PC-9 (cell line): ENCODE measurements at regions not wholly inside any gene's neighbourhood (a gene's known extent, or its start where the extent isn't known, plus 50 kb on each side); places are given as distances from the start of the nearest gene placed in this dataset.

Experiments
- BruUV-seq: library from RNA; stranded (reverse); fragments of 400-500 nt; replicated peaks from 2 replicates; lab custom pipeline; 2021; lab: Mats Ljungman, UMichigan
- CTCF ChIA-PET: fragments of 300-600 bp; sonication (Branson Sonifier 250); formaldehyde crosslinking; loops from one replicate; lab custom pipeline; 2022; ENCODE audit warnings: antibody characterized with exemption; lab: Charles Lee
- POLR2A ChIA-PET: fragments of 300-600 bp; sonication (Branson Sonifier 250); formaldehyde crosslinking; loops from one replicate; lab custom pipeline; 2022; ENCODE audit warnings: antibody characterized with exemption; ENCODE audit not compliant: unreplicated experiment; lab: Charles Lee
- DNase-seq, 2 experiments: peaks; one replicate each; pipeline versions ENCODE4 v3.0.0 to v3.0.0-alpha.2; 2015 to 2022; ENCODE audit warnings: mixed read lengths in 1 of 2
- H2AFZ ChIP-seq: fragments of 200-600 bp; sonication (generic); 2 replicates; pipeline ENCODE4 v1.8.1; 2017; ENCODE audit warnings: antibody characterized with exemption
- H3F3A ChIP-seq: fragments of 200-600 bp; sonication (generic); 2 replicates; pipeline ENCODE4 v1.8.1; 2017; ENCODE audit warnings: antibody characterized with exemption, mild to moderate bottlenecking, low read depth; ENCODE audit not compliant: insufficient read depth
- H3K27ac ChIP-seq: fragments of 200-600 bp; sonication (generic); 2 replicates; pipeline ENCODE4 v1.6.1; 2016; ENCODE audit warnings: mixed run types
- H3K27me3 ChIP-seq: fragments of 200-600 bp; sonication (generic); 2 replicates; pipeline ENCODE4 v1.6.1; 2016; ENCODE audit warnings: low read depth, mixed run types; ENCODE audit not compliant: insufficient read depth
- H3K36me3 ChIP-seq: fragments of 200-600 bp; sonication (generic); 2 replicates; pipeline ENCODE4 v1.6.1; 2016; ENCODE audit warnings: low read depth, mixed run types
- H3K4me1 ChIP-seq: fragments of 200-600 bp; sonication (generic); replicated peaks from 2 replicates; pipeline ENCODE4 v1.6.1; 2016; ENCODE audit warnings: mixed run types; ENCODE audit not compliant: insufficient read depth
- H3K4me2 ChIP-seq: fragments of 200-600 bp; sonication (generic); 2 replicates; pipeline ENCODE4 v1.6.1; 2017; ENCODE audit warnings: mixed run types
- H3K4me3 ChIP-seq: fragments of 200-600 bp; sonication (generic); 2 replicates; pipeline ENCODE4 v1.6.1; 2016; ENCODE audit warnings: mixed run types
- H3K79me2 ChIP-seq: fragments of 200-600 bp; sonication (generic); 2 replicates; pipeline ENCODE4 v1.6.1; 2017; ENCODE audit warnings: low read depth, mixed run types
- H3K9me2 ChIP-seq: fragments of 200-600 bp; sonication (generic); 2 replicates; pipeline ENCODE4 v1.8.1; 2017; ENCODE audit warnings: mild to moderate bottlenecking; ENCODE audit not compliant: insufficient read depth
- H3K9me3 ChIP-seq: fragments of 200-600 bp; sonication (generic); 2 replicates; pipeline ENCODE4 v1.8.1; 2016; ENCODE audit warnings: low read depth; ENCODE audit not compliant: insufficient read depth
- H4K20me1 ChIP-seq: fragments of 200-600 bp; sonication (generic); 2 replicates; pipeline ENCODE4 v1.8.1; 2017; ENCODE audit not compliant: insufficient read depth
- EZH2 ChIP-seq: fragments of 200-600 bp; sonication (generic); IDR thresholded peaks from 2 replicates; pipeline ENCODE4 v1.8.0; 2017; ENCODE audit warnings: antibody characterized with exemption, low read depth
- intact Hi-C: fragments of 100-400 bp; cut with micrococcal nuclease; formaldehyde crosslinking; loops from one replicate; pipeline ENCODE4 v1.10.0; 2022; ENCODE audit not compliant: unreplicated experiment
- TF ChIP-seq, protein P1 (sequence below): fragments of 200-600 bp; sonication (generic); conservative IDR thresholded peaks from 2 replicates; pipeline ENCODE4 v1.6.1; 2017; ENCODE audit warnings: mixed run types, antibody characterized with exemption, mild to moderate bottlenecking, moderate library complexity

- TF ChIP-seq, protein P1, sequence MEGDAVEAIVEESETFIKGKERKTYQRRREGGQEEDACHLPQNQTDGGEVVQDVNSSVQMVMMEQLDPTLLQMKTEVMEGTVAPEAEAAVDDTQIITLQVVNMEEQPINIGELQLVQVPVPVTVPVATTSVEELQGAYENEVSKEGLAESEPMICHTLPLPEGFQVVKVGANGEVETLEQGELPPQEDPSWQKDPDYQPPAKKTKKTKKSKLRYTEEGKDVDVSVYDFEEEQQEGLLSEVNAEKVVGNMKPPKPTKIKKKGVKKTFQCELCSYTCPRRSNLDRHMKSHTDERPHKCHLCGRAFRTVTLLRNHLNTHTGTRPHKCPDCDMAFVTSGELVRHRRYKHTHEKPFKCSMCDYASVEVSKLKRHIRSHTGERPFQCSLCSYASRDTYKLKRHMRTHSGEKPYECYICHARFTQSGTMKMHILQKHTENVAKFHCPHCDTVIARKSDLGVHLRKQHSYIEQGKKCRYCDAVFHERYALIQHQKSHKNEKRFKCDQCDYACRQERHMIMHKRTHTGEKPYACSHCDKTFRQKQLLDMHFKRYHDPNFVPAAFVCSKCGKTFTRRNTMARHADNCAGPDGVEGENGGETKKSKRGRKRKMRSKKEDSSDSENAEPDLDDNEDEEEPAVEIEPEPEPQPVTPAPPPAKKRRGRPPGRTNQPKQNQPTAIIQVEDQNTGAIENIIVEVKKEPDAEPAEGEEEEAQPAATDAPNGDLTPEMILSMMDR: no peak
- TF ChIP-seq EZH2: no peak
- Histone ChIP-seq H3K36me3 (no peaks in the 10 kb centered on the region), H3K79me2 (no peaks in the 10 kb centered on the region), H3K4me3 (no peak overlapping the region), H3K27ac (no peak overlapping the region), H3K9me3 (no peaks in the 10 kb centered on the region), H3K27me3 (no peaks in the 10 kb centered on the region), H2AFZ (peak overlapping the region; percentile 23; the same call in 1 of the 2 replicates), H3K4me2 (peak overlapping the region; percentile 35), H3K4me1 (peaks cover 23% of the 10 kb centered on the region), H3F3A (no peaks in the 10 kb centered on the region), H3K9me2 (no peaks in the 10 kb centered on the region), H4K20me1 (no peaks in the 10 kb centered on the region)
- CTCF ChIA-PET: no interaction called here
- POLR2A ChIA-PET: interaction anchor here (0.9 kb wide), 1 partner anchor 65 kb away, joined by 13 read pairs; no protein-coding TSS in a partner anchor
- intact Hi-C loops: no loop called here
- BruUV-seq: no TSS peak
- peak; percentile 16 to 62 for DNase-seq
Observed at GRCh38 chr2:118177884-118178283, 89.6 kb downstream of the INSIG2 start.

DNA sequence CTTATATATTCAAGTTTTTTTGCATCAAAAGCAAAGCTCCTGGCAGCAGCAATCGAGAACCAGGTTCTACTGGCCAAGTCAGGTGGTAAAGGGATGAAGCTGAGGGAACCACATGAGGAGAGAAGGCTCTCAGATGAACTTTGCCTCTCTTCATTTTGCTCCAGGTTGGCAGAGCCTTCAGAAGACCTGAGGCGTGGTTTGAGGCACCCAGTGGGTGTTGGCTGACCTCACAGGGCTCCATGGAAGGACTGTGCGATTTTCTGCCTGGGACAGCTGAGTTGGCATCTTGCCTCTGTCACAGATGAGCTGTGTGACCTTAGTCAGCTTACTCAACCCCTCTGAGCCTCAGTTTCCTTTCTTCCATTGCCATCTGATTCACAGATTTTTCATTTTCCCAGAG, 89.0 kb downstream of the INSIG2 start:
- no peaks in the 10 kb centered on the region for H3K27me3 ChIP-seq
- intact Hi-C loops: no loop called here
- no TSS peak for BruUV-seq
- H4K20me1 ChIP-seq: no peaks in the 10 kb centered on the region
- no peak overlapping the region for H3K4me3 ChIP-seq
- TF ChIP-seq, protein P1: no peak
- no peak for TF ChIP-seq EZH2
- H3K36me3 ChIP-seq: no peaks in the 10 kb centered on the region
- no peak overlapping the region for H3K27ac ChIP-seq
- CTCF ChIA-PET: no interaction called here
- H3K9me2 ChIP-seq: no peaks in the 10 kb centered on the region
- H2AFZ ChIP-seq: no peak overlapping the region
- peaks cover 23% of the 10 kb centered on the region for H3K4me1 ChIP-seq
- H3K4me2 ChIP-seq: peak overlapping the region; percentile 35
- H3F3A ChIP-seq: no peaks in the 10 kb centered on the region
- DNase-seq: peak in 1 of 2 experiments; percentile 6
- H3K9me3 ChIP-seq: no peaks in the 10 kb centered on the region
- no peaks in the 10 kb centered on the region for H3K79me2 ChIP-seq
- POLR2A ChIA-PET: no interaction called here

DNA sequence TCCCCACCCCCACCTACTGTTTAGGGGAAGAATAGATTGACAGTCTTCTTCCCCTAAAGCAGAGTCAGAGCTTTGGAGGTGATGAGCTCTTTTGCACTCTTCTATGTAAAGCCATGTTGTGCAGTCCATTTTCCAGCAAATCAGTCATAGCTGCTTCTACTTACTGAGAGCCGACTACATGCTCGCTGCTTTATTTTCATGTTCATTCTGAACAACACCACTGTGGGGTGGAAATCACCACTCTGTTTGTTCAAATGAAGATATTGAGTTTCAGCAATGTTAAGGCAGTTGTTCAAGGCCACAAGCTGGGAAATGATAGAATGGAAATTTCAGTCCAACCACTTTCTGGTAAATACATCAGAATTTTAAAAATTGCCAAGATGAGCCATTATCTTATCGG, 88.3 kb downstream of the INSIG2 start:
- no peaks in the 10 kb centered on the region for H4K20me1 ChIP-seq
- no peak overlapping the region for H3K27ac ChIP-seq
- ChIA-PET POLR2A (interaction anchor here (0.6 kb wide), 1 partner anchor 162 kb away, joined by 4 read pairs; no protein-coding TSS in a partner anchor), CTCF (no interaction called here)
- no peak for TF ChIP-seq EZH2
- TF ChIP-seq, protein P1: no peak
- DNase-seq: no peak
- peaks cover 23% of the 10 kb centered on the region for H3K4me1 ChIP-seq
- no peaks in the 10 kb centered on the region for H3K36me3 ChIP-seq
- no peaks in the 10 kb centered on the region for H3K27me3 ChIP-seq
- H2AFZ ChIP-seq: no peak overlapping the region
- intact Hi-C loops: no loop called here
- H3K4me3 ChIP-seq: no peak overlapping the region
- H3F3A ChIP-seq: no peaks in the 10 kb centered on the region
- H3K9me3 ChIP-seq: no peaks in the 10 kb centered on the region
- no peaks in the 10 kb centered on the region for H3K9me2 ChIP-seq
- H3K4me2 ChIP-seq: no peak overlapping the region
- no peaks in the 10 kb centered on the region for H3K79me2 ChIP-seq
- BruUV-seq: no TSS peak
